SK-N-SH treated with all-trans-retinoic acid at 6 μM for 48 hours (cell line): ENCODE measurements at regions not wholly inside any gene's neighbourhood (a gene's known extent, or its start where the extent isn't known, plus 50 kb on each side); places are given as distances from the start of the nearest gene placed in this dataset.

Source experiments
- ARNTL ChIP-seq: fragments of 450-650 bp; formaldehyde crosslinking; IDR thresholded peaks from 2 replicates; pipeline ENCODE4 v1.5.0; 2020; ENCODE audit warnings: low read depth, mild to moderate bottlenecking, moderate library complexity, borderline replicate concordance
- CSDC2 ChIP-seq: fragments of 250-450 bp; sonication (Bioruptor Pico); IDR thresholded peaks from 2 replicates; pipeline ENCODE4 v1.5.0; 2020; ENCODE audit warnings: mild to moderate bottlenecking, moderate library complexity
- ESRRG ChIP-seq: fragments of 250-450 bp; sonication (Bioruptor Pico); IDR thresholded peaks from 2 replicates; pipeline ENCODE4 v1.6.1; 2021; ENCODE audit warnings: mild to moderate bottlenecking
- SNAI2 ChIP-seq: fragments of 250-450 bp; sonication (Bioruptor Pico); IDR thresholded peaks from 2 replicates; pipeline ENCODE4 v1.5.0; 2020; ENCODE audit warnings: mild to moderate bottlenecking, moderate library complexity
- TOX ChIP-seq: fragments of 250-450 bp; sonication (Bioruptor Pico); IDR thresholded peaks from 2 replicates; pipeline ENCODE4 v1.8.0; 2021; ENCODE audit warnings: mild to moderate bottlenecking, moderate library complexity, borderline replicate concordance
- ZC3H10 ChIP-seq: fragments of 250-450 bp; sonication (Bioruptor Pico); IDR thresholded peaks from 2 replicates; pipeline ENCODE4 v1.5.1; 2021; ENCODE audit warnings: mild to moderate bottlenecking, moderate library complexity
- ZFP3 ChIP-seq: fragments of 250-450 bp; sonication (Bioruptor Pico); IDR thresholded peaks from 2 replicates; pipeline ENCODE4 v1.5.0; 2020; ENCODE audit warnings: mild to moderate bottlenecking, moderate library complexity
- ZFP30 ChIP-seq: fragments of 450-650 bp; formaldehyde crosslinking; IDR thresholded peaks from 2 replicates; pipeline ENCODE4 v1.5.0; 2022; ENCODE audit warnings: mild to moderate bottlenecking, moderate library complexity
- ZNF565 ChIP-seq: fragments of 450-650 bp; formaldehyde crosslinking; conservative IDR thresholded peaks from 2 replicates; pipeline ENCODE4 v1.5.0; 2020; ENCODE audit warnings: low read depth, mild to moderate bottlenecking, moderate library complexity
- ZNF8 ChIP-seq: fragments of 450-650 bp; formaldehyde crosslinking; IDR thresholded peaks from 2 replicates; pipeline ENCODE4 v1.5.0; 2020; ENCODE audit warnings: mild to moderate bottlenecking, moderate library complexity
- TF ChIP-seq, protein P1 (sequence below): fragments of 250-450 bp; sonication (Bioruptor Pico); IDR thresholded peaks from 2 replicates; pipeline ENCODE4 v1.5.1; 2021; ENCODE audit warnings: mild to moderate bottlenecking, moderate library complexity
- TF ChIP-seq, protein P2 (sequence below): fragments of 250-450 bp; sonication (Bioruptor Pico); IDR thresholded peaks from 2 replicates; pipeline ENCODE4 v1.8.0; 2020; ENCODE audit warnings: mild to moderate bottlenecking, moderate library complexity, borderline replicate concordance
- TF ChIP-seq, protein P3 (sequence below): fragments of 250-450 bp; sonication (Bioruptor Pico); IDR thresholded peaks from 2 replicates; pipeline ENCODE4 v1.8.0; 2021; ENCODE audit warnings: low read depth, mild to moderate bottlenecking, moderate library complexity, borderline replicate concordance
- TF ChIP-seq, protein P4 (sequence below): fragments of 250-450 bp; sonication (Bioruptor Pico); IDR thresholded peaks from 2 replicates; pipeline ENCODE4 v1.5.1; 2020; ENCODE audit warnings: low read depth, mild to moderate bottlenecking, moderate library complexity

DNA sequence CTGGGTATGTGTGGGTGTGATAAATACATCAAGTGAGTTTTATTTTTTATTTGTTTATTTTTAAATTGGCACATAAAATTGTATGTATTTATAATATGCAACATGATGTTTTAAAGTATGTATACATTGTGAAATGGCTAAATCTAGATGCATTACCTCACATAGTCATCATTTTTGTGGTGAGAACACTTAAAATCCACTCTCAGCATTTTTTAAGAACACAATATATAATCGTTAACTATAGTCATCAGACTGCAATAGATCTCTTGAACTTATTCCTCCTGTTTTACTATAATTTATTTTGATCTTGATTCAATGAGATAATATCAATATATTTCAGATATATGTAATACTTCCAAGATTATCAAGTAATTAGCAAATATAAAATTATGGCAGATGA lies 93.9 kb upstream of the ALDH1A1 start:
- no peak for TF ChIP-seq ZNF8 (CRISPR knock-in tag)
- TF ChIP-seq, protein P1, sequence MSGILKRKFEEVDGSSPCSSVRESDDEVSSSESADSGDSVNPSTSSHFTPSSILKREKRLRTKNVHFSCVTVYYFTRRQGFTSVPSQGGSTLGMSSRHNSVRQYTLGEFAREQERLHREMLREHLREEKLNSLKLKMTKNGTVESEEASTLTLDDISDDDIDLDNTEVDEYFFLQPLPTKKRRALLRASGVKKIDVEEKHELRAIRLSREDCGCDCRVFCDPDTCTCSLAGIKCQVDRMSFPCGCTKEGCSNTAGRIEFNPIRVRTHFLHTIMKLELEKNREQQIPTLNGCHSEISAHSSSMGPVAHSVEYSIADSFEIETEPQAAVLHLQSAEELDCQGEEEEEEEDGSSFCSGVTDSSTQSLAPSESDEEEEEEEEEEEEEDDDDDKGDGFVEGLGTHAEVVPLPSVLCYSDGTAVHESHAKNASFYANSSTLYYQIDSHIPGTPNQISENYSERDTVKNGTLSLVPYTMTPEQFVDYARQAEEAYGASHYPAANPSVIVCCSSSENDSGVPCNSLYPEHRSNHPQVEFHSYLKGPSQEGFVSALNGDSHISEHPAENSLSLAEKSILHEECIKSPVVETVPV (CRISPR knock-in tag) = no peak
- TF ChIP-seq, protein P2, sequence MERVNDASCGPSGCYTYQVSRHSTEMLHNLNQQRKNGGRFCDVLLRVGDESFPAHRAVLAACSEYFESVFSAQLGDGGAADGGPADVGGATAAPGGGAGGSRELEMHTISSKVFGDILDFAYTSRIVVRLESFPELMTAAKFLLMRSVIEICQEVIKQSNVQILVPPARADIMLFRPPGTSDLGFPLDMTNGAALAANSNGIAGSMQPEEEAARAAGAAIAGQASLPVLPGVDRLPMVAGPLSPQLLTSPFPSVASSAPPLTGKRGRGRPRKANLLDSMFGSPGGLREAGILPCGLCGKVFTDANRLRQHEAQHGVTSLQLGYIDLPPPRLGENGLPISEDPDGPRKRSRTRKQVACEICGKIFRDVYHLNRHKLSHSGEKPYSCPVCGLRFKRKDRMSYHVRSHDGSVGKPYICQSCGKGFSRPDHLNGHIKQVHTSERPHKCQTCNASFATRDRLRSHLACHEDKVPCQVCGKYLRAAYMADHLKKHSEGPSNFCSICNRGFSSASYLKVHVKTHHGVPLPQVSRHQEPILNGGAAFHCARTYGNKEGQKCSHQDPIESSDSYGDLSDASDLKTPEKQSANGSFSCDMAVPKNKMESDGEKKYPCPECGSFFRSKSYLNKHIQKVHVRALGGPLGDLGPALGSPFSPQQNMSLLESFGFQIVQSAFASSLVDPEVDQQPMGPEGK (CRISPR knock-in tag) = no peak
- TF ChIP-seq SNAI2 (CRISPR knock-in tag) = no peak
- no peak for TF ChIP-seq ZFP30 (CRISPR knock-in tag)
- TF ChIP-seq CSDC2 = no peak
- no peak for TF ChIP-seq ZFP3
- TF ChIP-seq, protein P3, sequence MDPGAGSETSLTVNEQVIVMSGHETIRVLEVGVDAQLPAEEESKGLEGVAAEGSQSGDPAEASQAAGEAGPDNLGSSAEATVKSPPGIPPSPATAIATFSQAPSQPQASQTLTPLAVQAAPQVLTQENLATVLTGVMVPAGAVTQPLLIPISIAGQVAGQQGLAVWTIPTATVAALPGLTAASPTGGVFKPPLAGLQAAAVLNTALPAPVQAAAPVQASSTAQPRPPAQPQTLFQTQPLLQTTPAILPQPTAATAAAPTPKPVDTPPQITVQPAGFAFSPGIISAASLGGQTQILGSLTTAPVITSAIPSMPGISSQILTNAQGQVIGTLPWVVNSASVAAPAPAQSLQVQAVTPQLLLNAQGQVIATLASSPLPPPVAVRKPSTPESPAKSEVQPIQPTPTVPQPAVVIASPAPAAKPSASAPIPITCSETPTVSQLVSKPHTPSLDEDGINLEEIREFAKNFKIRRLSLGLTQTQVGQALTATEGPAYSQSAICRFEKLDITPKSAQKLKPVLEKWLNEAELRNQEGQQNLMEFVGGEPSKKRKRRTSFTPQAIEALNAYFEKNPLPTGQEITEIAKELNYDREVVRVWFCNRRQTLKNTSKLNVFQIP (CRISPR knock-in tag) = no peak
- TF ChIP-seq ZC3H10 (CRISPR knock-in tag) = no peak
- TF ChIP-seq TOX = no peak
- TF ChIP-seq, protein P4, sequence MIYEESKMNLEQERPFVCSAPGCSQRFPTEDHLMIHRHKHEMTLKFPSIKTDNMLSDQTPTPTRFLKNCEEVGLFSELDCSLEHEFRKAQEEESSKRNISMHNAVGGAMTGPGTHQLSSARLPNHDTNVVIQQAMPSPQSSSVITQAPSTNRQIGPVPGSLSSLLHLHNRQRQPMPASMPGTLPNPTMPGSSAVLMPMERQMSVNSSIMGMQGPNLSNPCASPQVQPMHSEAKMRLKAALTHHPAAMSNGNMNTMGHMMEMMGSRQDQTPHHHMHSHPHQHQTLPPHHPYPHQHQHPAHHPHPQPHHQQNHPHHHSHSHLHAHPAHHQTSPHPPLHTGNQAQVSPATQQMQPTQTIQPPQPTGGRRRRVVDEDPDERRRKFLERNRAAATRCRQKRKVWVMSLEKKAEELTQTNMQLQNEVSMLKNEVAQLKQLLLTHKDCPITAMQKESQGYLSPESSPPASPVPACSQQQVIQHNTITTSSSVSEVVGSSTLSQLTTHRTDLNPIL (CRISPR knock-in tag) = no peak
- TF ChIP-seq ZNF565 (CRISPR knock-in tag) = no peak
- TF ChIP-seq ARNTL = no peak
- no peak for TF ChIP-seq ESRRG
